ENCODE measurements at regions not wholly inside any gene's neighbourhood (a gene's known extent, or its start where the extent isn't known, plus 50 kb on each side); places are given as distances from the start of the nearest gene placed in this dataset.

DNA sequence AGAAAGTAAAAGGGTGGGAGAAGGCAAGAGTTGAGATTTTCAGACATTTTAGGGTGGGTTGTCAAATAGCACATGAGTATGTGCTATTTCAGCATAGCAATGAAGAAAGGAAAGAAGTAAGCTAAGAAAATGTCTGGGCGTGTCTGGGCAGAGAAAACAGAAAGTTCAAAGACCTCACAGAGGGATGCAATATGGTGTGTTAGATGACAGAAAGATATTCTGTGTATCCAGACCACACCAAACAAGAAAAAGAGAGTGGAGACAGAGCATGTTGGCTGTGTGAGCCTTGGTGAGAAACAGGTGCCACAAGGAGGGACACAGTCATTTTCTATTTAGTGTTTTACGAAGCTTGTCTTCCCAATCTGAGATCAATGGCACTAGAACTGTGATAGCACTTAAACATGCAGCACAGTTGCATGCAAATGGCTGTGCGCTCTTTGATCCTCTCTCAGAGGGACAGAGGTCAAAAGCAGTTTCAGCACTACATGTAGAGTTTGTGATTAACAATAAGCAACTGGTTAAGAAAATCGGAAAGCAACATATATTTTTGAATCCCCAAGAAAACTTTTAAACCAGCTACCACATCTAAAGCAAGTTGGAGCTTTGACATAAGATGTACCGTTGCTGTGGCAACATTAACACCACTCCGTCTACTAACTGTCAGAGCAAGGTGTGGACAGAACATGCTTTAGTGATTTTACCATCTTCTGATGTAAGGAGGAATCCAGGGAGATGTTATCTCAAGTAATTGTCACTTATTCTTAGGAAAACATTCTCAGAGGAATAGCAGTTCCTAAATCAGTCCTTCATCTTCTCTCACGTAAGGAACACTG is 515.5 kb upstream of the NOX3 start:
- Histone ChIP-seq H3K9me3 (ENCODE audit: severe bottlenecking) (no peaks in the 10 kb centered on the region), H3K36me3 (ENCODE audit: low read depth) (no peaks in the 10 kb centered on the region), H3K27me3 (ENCODE audit: insufficient read depth, poor library complexity, severe bottlenecking) (peaks cover 3% of the 10 kb centered on the region), H3K4me1 (ENCODE audit: insufficient read depth, poor library complexity, severe bottlenecking) (no peaks in the 10 kb centered on the region), H3K4me3 (ENCODE audit: severe bottlenecking) (no peak overlapping the region), H3K27ac (ENCODE audit: poor library complexity, severe bottlenecking) (no peak overlapping the region)
- TF ChIP-seq, protein P1, sequence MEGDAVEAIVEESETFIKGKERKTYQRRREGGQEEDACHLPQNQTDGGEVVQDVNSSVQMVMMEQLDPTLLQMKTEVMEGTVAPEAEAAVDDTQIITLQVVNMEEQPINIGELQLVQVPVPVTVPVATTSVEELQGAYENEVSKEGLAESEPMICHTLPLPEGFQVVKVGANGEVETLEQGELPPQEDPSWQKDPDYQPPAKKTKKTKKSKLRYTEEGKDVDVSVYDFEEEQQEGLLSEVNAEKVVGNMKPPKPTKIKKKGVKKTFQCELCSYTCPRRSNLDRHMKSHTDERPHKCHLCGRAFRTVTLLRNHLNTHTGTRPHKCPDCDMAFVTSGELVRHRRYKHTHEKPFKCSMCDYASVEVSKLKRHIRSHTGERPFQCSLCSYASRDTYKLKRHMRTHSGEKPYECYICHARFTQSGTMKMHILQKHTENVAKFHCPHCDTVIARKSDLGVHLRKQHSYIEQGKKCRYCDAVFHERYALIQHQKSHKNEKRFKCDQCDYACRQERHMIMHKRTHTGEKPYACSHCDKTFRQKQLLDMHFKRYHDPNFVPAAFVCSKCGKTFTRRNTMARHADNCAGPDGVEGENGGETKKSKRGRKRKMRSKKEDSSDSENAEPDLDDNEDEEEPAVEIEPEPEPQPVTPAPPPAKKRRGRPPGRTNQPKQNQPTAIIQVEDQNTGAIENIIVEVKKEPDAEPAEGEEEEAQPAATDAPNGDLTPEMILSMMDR (IDR thresholded peaks at IDR 0.05; ENCODE audit: poor library complexity, severe bottlenecking), result no peak
- ATAC-seq (ENCODE audit: low read depth) (no peak), DNase-seq (ENCODE audit: low spot score) (no peak)

DNA sequence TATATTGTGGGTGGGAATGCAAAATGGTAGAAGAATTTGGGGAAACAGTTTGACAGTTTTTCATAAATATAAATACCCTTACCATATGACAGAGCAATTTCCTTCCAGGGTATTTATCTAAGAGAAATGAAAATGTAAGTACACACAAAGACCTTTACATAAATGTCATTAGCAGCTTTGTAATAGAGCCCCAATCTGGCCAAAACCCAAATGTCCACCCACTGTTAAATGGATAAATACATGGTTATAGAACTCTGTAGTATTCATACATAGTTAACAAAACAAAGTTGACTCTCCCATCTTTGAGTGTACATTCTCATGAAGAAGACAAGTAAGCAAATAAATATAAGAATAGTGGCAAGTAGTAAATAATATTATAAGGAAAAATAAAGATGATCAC is 514.8 kb upstream of the NOX3 start:
- TF ChIP-seq, protein P1 (IDR thresholded peaks at IDR 0.05; ENCODE audit: poor library complexity, severe bottlenecking), result no peak

DNA sequence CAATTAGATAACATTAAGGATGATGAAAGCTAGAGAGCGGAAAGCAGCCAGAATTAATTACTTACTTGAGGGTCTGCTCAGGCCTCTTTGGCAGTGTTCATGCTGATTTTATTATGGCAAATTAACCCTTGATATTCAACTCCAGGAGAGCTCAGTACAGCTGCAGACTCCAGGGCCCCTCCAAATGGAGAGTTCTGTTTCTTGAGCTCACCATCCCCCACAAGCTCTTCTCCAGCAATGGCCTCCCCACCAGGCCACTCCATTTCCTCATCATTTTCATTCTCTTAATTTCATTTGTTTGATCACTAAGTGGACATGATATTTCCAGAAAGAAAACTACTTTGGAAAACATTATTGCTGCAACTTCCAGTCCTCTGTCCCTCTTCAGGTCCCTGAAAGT is 513.3 kb upstream of the NOX3 start:
- peaks cover 3% of the 10 kb centered on the region for H3K27me3 ChIP-seq (ENCODE audit: insufficient read depth, poor library complexity, severe bottlenecking)
- DNase-seq (ENCODE audit: low spot score) (no peak), ATAC-seq (ENCODE audit: low read depth) (no peak)
- H3K4me3 ChIP-seq (ENCODE audit: severe bottlenecking), result no peak overlapping the region
- H3K4me1 ChIP-seq (ENCODE audit: insufficient read depth, poor library complexity, severe bottlenecking), result no peaks in the 10 kb centered on the region
- no peaks in the 10 kb centered on the region for H3K9me3 ChIP-seq (ENCODE audit: severe bottlenecking)
- H3K27ac ChIP-seq (ENCODE audit: poor library complexity, severe bottlenecking), result no peak overlapping the region
- no peaks in the 10 kb centered on the region for H3K36me3 ChIP-seq (ENCODE audit: low read depth)
- TF ChIP-seq, protein P1 (IDR thresholded peaks at IDR 0.05; ENCODE audit: poor library complexity, severe bottlenecking), result no peak

More for the DNA sequence above, 514.8 kb upstream of the NOX3 start:
- Histone ChIP-seq H3K27ac (ENCODE audit: poor library complexity, severe bottlenecking) (no peak overlapping the region), H3K4me3 (ENCODE audit: severe bottlenecking) (no peak overlapping the region), H3K27me3 (ENCODE audit: insufficient read depth, poor library complexity, severe bottlenecking) (peaks cover 3% of the 10 kb centered on the region), H3K4me1 (ENCODE audit: insufficient read depth, poor library complexity, severe bottlenecking) (no peaks in the 10 kb centered on the region), H3K36me3 (ENCODE audit: low read depth) (no peaks in the 10 kb centered on the region), H3K9me3 (ENCODE audit: severe bottlenecking) (no peaks in the 10 kb centered on the region)
- no peak for ATAC-seq (ENCODE audit: low read depth)
- DNase-seq (ENCODE audit: low spot score), result no peak

DNA sequence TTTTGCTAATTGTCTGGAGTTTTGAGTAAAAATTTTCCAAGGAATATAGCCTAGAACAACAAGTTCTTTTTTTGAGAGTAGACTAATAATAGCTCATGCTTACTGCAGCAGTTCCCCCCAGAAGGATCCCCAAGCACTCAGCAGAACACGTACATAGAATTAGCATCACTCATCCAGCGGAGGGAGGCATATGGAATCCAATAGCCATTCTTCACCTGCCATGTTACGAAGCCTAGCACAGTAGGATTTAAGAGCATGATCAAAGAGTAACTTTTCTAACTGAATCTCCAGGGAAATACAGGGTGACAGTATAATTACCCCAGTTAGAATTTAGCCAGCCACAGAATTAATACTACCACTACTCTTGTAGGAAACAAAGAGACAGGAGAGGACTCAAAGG is 511.7 kb upstream of the NOX3 start:
- TF ChIP-seq, protein P1 (IDR thresholded peaks at IDR 0.05; ENCODE audit: poor library complexity, severe bottlenecking), result no peak

DNA sequence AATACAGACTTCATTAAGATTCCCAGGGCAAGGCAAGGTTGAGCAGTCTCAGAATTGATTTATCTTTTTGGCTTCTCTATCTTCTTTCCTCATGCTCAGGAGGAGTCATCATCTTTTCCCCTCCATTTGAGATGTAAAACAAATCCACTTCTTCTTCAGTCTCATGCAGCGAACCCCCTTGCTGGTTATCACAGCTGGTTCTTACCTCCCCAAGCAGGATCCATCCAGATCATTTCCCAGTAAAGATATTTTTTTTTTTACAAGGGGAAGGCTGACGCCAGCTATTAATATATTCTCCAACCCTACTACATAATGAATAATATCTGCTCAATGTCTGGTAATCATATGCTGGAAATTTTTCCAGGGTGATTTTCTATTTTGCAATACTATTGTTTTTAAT is 508.9 kb upstream of the NOX3 start:
- Histone ChIP-seq H3K36me3 (ENCODE audit: low read depth) (no peaks in the 10 kb centered on the region), H3K4me3 (ENCODE audit: severe bottlenecking) (no peak overlapping the region), H3K4me1 (ENCODE audit: insufficient read depth, poor library complexity, severe bottlenecking) (no peaks in the 10 kb centered on the region), H3K27ac (ENCODE audit: poor library complexity, severe bottlenecking) (no peak overlapping the region), H3K27me3 (ENCODE audit: insufficient read depth, poor library complexity, severe bottlenecking) (peaks cover 3% of the 10 kb centered on the region), H3K9me3 (ENCODE audit: severe bottlenecking) (no peaks in the 10 kb centered on the region)
- TF ChIP-seq, protein P1 (IDR thresholded peaks at IDR 0.05; ENCODE audit: poor library complexity, severe bottlenecking), result no peak
- DNase-seq (ENCODE audit: low spot score) (no peak), ATAC-seq (ENCODE audit: low read depth) (no peak)

More for the DNA sequence above, 511.7 kb upstream of the NOX3 start:
- DNase-seq (ENCODE audit: low spot score), result no peak
- H3K4me1 ChIP-seq (ENCODE audit: insufficient read depth, poor library complexity, severe bottlenecking), result no peaks in the 10 kb centered on the region
- H3K27me3 ChIP-seq (ENCODE audit: insufficient read depth, poor library complexity, severe bottlenecking), result peaks cover 3% of the 10 kb centered on the region
- ATAC-seq (ENCODE audit: low read depth), result no peak
- no peaks in the 10 kb centered on the region for H3K9me3 ChIP-seq (ENCODE audit: severe bottlenecking)
- no peak overlapping the region for H3K4me3 ChIP-seq (ENCODE audit: severe bottlenecking)
- H3K27ac ChIP-seq (ENCODE audit: poor library complexity, severe bottlenecking), result no peak overlapping the region
- H3K36me3 ChIP-seq (ENCODE audit: low read depth), result no peaks in the 10 kb centered on the region

Data from RWPE2 (cell line).